PC-9 (cell line): ENCODE measurements at regions not wholly inside any gene's neighbourhood (a gene's known extent, or its start where the extent isn't known, plus 50 kb on each side); places are given as distances from the start of the nearest gene placed in this dataset.
"Not testable (repeated sequence)": the region's sequence is repeated elsewhere in the genome, so short reads cannot be mapped to it uniquely, and the experiment has no call there.

ENCODE experiments used
- BruUV-seq: library from RNA; stranded (reverse); fragments of 400-500 nt; replicated peaks from 2 replicates; lab custom pipeline; 2021; lab: Mats Ljungman, UMichigan
- CTCF ChIA-PET: fragments of 300-600 bp; sonication (Branson Sonifier 250); formaldehyde crosslinking; loops from one replicate; lab custom pipeline; 2022; ENCODE audit warnings: antibody characterized with exemption; lab: Charles Lee
- POLR2A ChIA-PET: fragments of 300-600 bp; sonication (Branson Sonifier 250); formaldehyde crosslinking; loops from one replicate; lab custom pipeline; 2022; ENCODE audit warnings: antibody characterized with exemption; ENCODE audit not compliant: unreplicated experiment; lab: Charles Lee
- DNase-seq, 2 experiments: peaks; one replicate each; pipeline versions ENCODE4 v3.0.0 to v3.0.0-alpha.2; 2015 to 2022; ENCODE audit warnings: mixed read lengths in 1 of 2
- H2AFZ ChIP-seq: fragments of 200-600 bp; sonication (generic); 2 replicates; pipeline ENCODE4 v1.8.1; 2017; ENCODE audit warnings: antibody characterized with exemption
- H3F3A ChIP-seq: fragments of 200-600 bp; sonication (generic); 2 replicates; pipeline ENCODE4 v1.8.1; 2017; ENCODE audit warnings: antibody characterized with exemption, mild to moderate bottlenecking, low read depth; ENCODE audit not compliant: insufficient read depth
- H3K27ac ChIP-seq: fragments of 200-600 bp; sonication (generic); 2 replicates; pipeline ENCODE4 v1.6.1; 2016; ENCODE audit warnings: mixed run types
- H3K27me3 ChIP-seq: fragments of 200-600 bp; sonication (generic); 2 replicates; pipeline ENCODE4 v1.6.1; 2016; ENCODE audit warnings: low read depth, mixed run types; ENCODE audit not compliant: insufficient read depth
- H3K36me3 ChIP-seq: fragments of 200-600 bp; sonication (generic); 2 replicates; pipeline ENCODE4 v1.6.1; 2016; ENCODE audit warnings: low read depth, mixed run types
- H3K4me1 ChIP-seq: fragments of 200-600 bp; sonication (generic); replicated peaks from 2 replicates; pipeline ENCODE4 v1.6.1; 2016; ENCODE audit warnings: mixed run types; ENCODE audit not compliant: insufficient read depth
- H3K4me2 ChIP-seq: fragments of 200-600 bp; sonication (generic); 2 replicates; pipeline ENCODE4 v1.6.1; 2017; ENCODE audit warnings: mixed run types
- H3K4me3 ChIP-seq: fragments of 200-600 bp; sonication (generic); 2 replicates; pipeline ENCODE4 v1.6.1; 2016; ENCODE audit warnings: mixed run types
- H3K79me2 ChIP-seq: fragments of 200-600 bp; sonication (generic); 2 replicates; pipeline ENCODE4 v1.6.1; 2017; ENCODE audit warnings: low read depth, mixed run types
- H3K9me2 ChIP-seq: fragments of 200-600 bp; sonication (generic); 2 replicates; pipeline ENCODE4 v1.8.1; 2017; ENCODE audit warnings: mild to moderate bottlenecking; ENCODE audit not compliant: insufficient read depth
- H3K9me3 ChIP-seq: fragments of 200-600 bp; sonication (generic); 2 replicates; pipeline ENCODE4 v1.8.1; 2016; ENCODE audit warnings: low read depth; ENCODE audit not compliant: insufficient read depth
- H4K20me1 ChIP-seq: fragments of 200-600 bp; sonication (generic); 2 replicates; pipeline ENCODE4 v1.8.1; 2017; ENCODE audit not compliant: insufficient read depth
- CTCF ChIP-seq: fragments of 200-600 bp; sonication (generic); conservative IDR thresholded peaks from 2 replicates; pipeline ENCODE4 v1.6.1; 2017; ENCODE audit warnings: mixed run types, antibody characterized with exemption, mild to moderate bottlenecking, moderate library complexity
- EZH2 ChIP-seq: fragments of 200-600 bp; sonication (generic); IDR thresholded peaks from 2 replicates; pipeline ENCODE4 v1.8.0; 2017; ENCODE audit warnings: antibody characterized with exemption, low read depth
- intact Hi-C: fragments of 100-400 bp; cut with micrococcal nuclease; formaldehyde crosslinking; loops from one replicate; pipeline ENCODE4 v1.10.0; 2022; ENCODE audit not compliant: unreplicated experiment

- no peak overlapping the region for H3K27ac ChIP-seq
- ChIA-PET POLR2A (no interaction called here), CTCF (no interaction called here)
- no TSS peak for BruUV-seq
- no peak overlapping the region for H2AFZ ChIP-seq
- H3F3A ChIP-seq, result no peaks in the 10 kb centered on the region
- no peak overlapping the region for H3K4me2 ChIP-seq
- no peaks in the 10 kb centered on the region for H4K20me1 ChIP-seq
- no peaks in the 10 kb centered on the region for H3K36me3 ChIP-seq
- no peaks in the 10 kb centered on the region for H3K9me2 ChIP-seq
- H3K79me2 ChIP-seq, result no peaks in the 10 kb centered on the region
- no peak overlapping the region for H3K4me3 ChIP-seq
- peaks cover 57% of the 10 kb centered on the region; the same call in 1 of the 2 replicates for H3K27me3 ChIP-seq
- intact Hi-C loops, result no loop called here
- TF ChIP-seq CTCF (no peak), EZH2 (no peak)
- no peaks in the 10 kb centered on the region for H3K9me3 ChIP-seq
- no peak for DNase-seq
- no peaks in the 10 kb centered on the region for H3K4me1 ChIP-seq
These were observed 82.8 kb upstream of the KCNE2 start for GRCh38 chr21:34280959-34281358.

- no peaks in the 10 kb centered on the region for H3K79me2 ChIP-seq
- no peak overlapping the region for H3K27ac ChIP-seq
- no TSS peak for BruUV-seq
- no peak overlapping the region for H3K4me2 ChIP-seq
- H3K27me3 ChIP-seq, result peaks cover 44% of the 10 kb centered on the region; the same call in 1 of the 2 replicates
- H3K9me2 ChIP-seq, result no peaks in the 10 kb centered on the region
- no peaks in the 10 kb centered on the region for H3K9me3 ChIP-seq
- H4K20me1 ChIP-seq, result no peaks in the 10 kb centered on the region
- no peak for DNase-seq
- no peak overlapping the region for H3K4me3 ChIP-seq
- no peaks in the 10 kb centered on the region for H3F3A ChIP-seq
- H3K4me1 ChIP-seq, result no peaks in the 10 kb centered on the region
- intact Hi-C loops, result no loop called here
- no peak overlapping the region for H2AFZ ChIP-seq
- TF ChIP-seq CTCF (no peak), EZH2 (no peak)
- H3K36me3 ChIP-seq, result no peaks in the 10 kb centered on the region
- CTCF ChIA-PET, result no interaction called here
- POLR2A ChIA-PET, result no interaction called here
These were observed 81.6 kb upstream of the KCNE2 start for GRCh38 chr21:34282223-34282622.

GRCh38 chr21:34284666-34285065 is 79.1 kb upstream of the KCNE2 start:
- POLR2A ChIA-PET, result no interaction called here
- Histone ChIP-seq H3K9me3 (no peaks in the 10 kb centered on the region), H3K27me3 (peaks cover 25% of the 10 kb centered on the region; the same call in 1 of the 2 replicates), H2AFZ (no peak overlapping the region), H3K4me2 (no peak overlapping the region), H3K79me2 (no peaks in the 10 kb centered on the region), H4K20me1 (no peaks in the 10 kb centered on the region), H3K27ac (no peak overlapping the region), H3K4me3 (no peak overlapping the region), H3F3A (no peaks in the 10 kb centered on the region), H3K9me2 (no peaks in the 10 kb centered on the region), H3K36me3 (no peaks in the 10 kb centered on the region), H3K4me1 (no peaks in the 10 kb centered on the region)
- TF ChIP-seq CTCF, result no peak
- no peak for TF ChIP-seq EZH2
- no TSS peak for BruUV-seq
- DNase-seq, result no peak
- CTCF ChIA-PET, result no interaction called here
- intact Hi-C loops, result no loop called here

- CTCF ChIA-PET, H2AFZ ChIP-seq, H3K4me2 ChIP-seq, intact Hi-C loops, H4K20me1 ChIP-seq, H3K4me1 ChIP-seq, H3F3A ChIP-seq, H3K27me3 ChIP-seq, H3K9me2 ChIP-seq, DNase-seq, BruUV-seq, H3K9me3 ChIP-seq, H3K4me3 ChIP-seq, H3K79me2 ChIP-seq, H3K36me3 ChIP-seq, POLR2A ChIA-PET, H3K27ac ChIP-seq: not testable (repeated sequence)
These were observed 75.8 kb upstream of the KCNE2 start for GRCh38 chr21:34288042-34288441.
